Activated CD4-positive, alpha-beta T cell treated with anti-CD3 and anti-CD28 coated beads, Interleukin-2, amount 10 ng/mL, durations not matched to agents 7 days and 5 days (primary cell): ENCODE measurements at regions not wholly inside any gene's neighbourhood (a gene's known extent, or its start where the extent isn't known, plus 50 kb on each side); places are given as distances from the start of the nearest gene placed in this dataset.

Experiments used
- CTCF ChIA-PET: fragments of 350-600 bp; sonication (Branson Sonifier 250); formaldehyde crosslinking; loops from one replicate; lab custom pipeline; 2021; ENCODE audit warnings: antibody characterized with exemption; lab: Charles Lee
- POLR2A ChIA-PET: fragments of 350-600 bp; sonication (Branson Sonifier 250); formaldehyde crosslinking; loops from one replicate; lab custom pipeline; 2021; ENCODE audit warnings: antibody characterized with exemption; lab: Charles Lee
- DNase-seq: peaks from one replicate; pipeline ENCODE4 v3.0.0-alpha.2; 2020
- H3K27ac Mint-ChIP-seq: one replicate; pipeline ENCODE4 v1.8.0; 2021; ENCODE audit warnings: mild to moderate bottlenecking, moderate library complexity, mixed read lengths
- H3K27me3 Mint-ChIP-seq: one replicate; pipeline ENCODE4 v1.8.0; 2021; ENCODE audit warnings: mixed read lengths
- H3K36me3 Mint-ChIP-seq: one replicate; pipeline ENCODE4 v1.8.0; 2021; ENCODE audit warnings: low read depth, mixed read lengths
- H3K4me1 Mint-ChIP-seq: one replicate; pipeline ENCODE4 v1.8.0; 2021; ENCODE audit warnings: mixed read lengths
- H3K4me3 Mint-ChIP-seq: one replicate; pipeline ENCODE4 v1.8.0; 2021; ENCODE audit warnings: mild to moderate bottlenecking, moderate library complexity, mixed read lengths
- H3K9me3 Mint-ChIP-seq: one replicate; pipeline ENCODE4 v1.8.0; 2021; ENCODE audit warnings: mixed read lengths

- Mint-ChIP-seq H3K4me3 (no peak overlapping the region), H3K4me1 (no peaks in the 10 kb centered on the region), H3K36me3 (no peaks in the 10 kb centered on the region), H3K9me3 (no peaks in the 10 kb centered on the region), H3K27ac (no peak overlapping the region), H3K27me3 (no peaks in the 10 kb centered on the region)
- POLR2A ChIA-PET = no interaction called here
- CTCF ChIA-PET = no interaction called here
- no peak for DNase-seq
Measured at GRCh38 chr9:82183181-82183860, 194.7 kb downstream of the SPATA31D1 start.

- ChIA-PET POLR2A (no interaction called here), CTCF (no interaction called here)
- Mint-ChIP-seq H3K4me3 (no peak overlapping the region), H3K27me3 (no peaks in the 10 kb centered on the region), H3K4me1 (no peaks in the 10 kb centered on the region), H3K36me3 (no peaks in the 10 kb centered on the region), H3K9me3 (no peaks in the 10 kb centered on the region), H3K27ac (no peak overlapping the region)
- no peak for DNase-seq
Measured at GRCh38 chr9:82184524-82184923, 196.0 kb downstream of the SPATA31D1 start.

GRCh38 chr9:82188817-82189216 lies 200.2 kb downstream of the SPATA31D1 start:
- no peaks in the 10 kb centered on the region for H3K9me3 Mint-ChIP-seq
- no peak overlapping the region for H3K4me3 Mint-ChIP-seq
- no peaks in the 10 kb centered on the region for H3K27me3 Mint-ChIP-seq
- CTCF ChIA-PET = interaction anchor here (0.7 kb wide), 1 partner anchor 536 kb away, joined by 3 read pairs; no protein-coding TSS in a partner anchor
- no peak for DNase-seq
- H3K27ac Mint-ChIP-seq = no peak overlapping the region
- H3K36me3 Mint-ChIP-seq = no peaks in the 10 kb centered on the region
- H3K4me1 Mint-ChIP-seq = no peaks in the 10 kb centered on the region
- POLR2A ChIA-PET = no interaction called here

GRCh38 chr9:82191082-82191770 lies 202.7 kb downstream of the SPATA31D1 start:
- H3K27ac Mint-ChIP-seq = no peak overlapping the region

GRCh38 chr9:82192211-82192610 lies 203.6 kb downstream of the SPATA31D1 start:
- ChIA-PET CTCF (no interaction called here), POLR2A (no interaction called here)
- no peaks in the 10 kb centered on the region for H3K9me3 Mint-ChIP-seq
- no peaks in the 10 kb centered on the region for H3K27me3 Mint-ChIP-seq
- H3K36me3 Mint-ChIP-seq = no peaks in the 10 kb centered on the region
- H3K4me1 Mint-ChIP-seq = no peaks in the 10 kb centered on the region
- H3K4me3 Mint-ChIP-seq = no peak overlapping the region
- DNase-seq = no peak
- no peak overlapping the region for H3K27ac Mint-ChIP-seq

More at GRCh38 chr9:82191082-82191770, 202.7 kb downstream of the SPATA31D1 start:
- H3K36me3 Mint-ChIP-seq = no peaks in the 10 kb centered on the region
- no peaks in the 10 kb centered on the region for H3K4me1 Mint-ChIP-seq
- ChIA-PET CTCF (no interaction called here), POLR2A (no interaction called here)
- no peak overlapping the region for H3K4me3 Mint-ChIP-seq
- DNase-seq = no peak
- H3K9me3 Mint-ChIP-seq = no peaks in the 10 kb centered on the region
- no peaks in the 10 kb centered on the region for H3K27me3 Mint-ChIP-seq

- Mint-ChIP-seq H3K4me1 (no peaks in the 10 kb centered on the region), H3K4me3 (no peak overlapping the region), H3K9me3 (no peaks in the 10 kb centered on the region), H3K36me3 (no peaks in the 10 kb centered on the region), H3K27me3 (no peaks in the 10 kb centered on the region), H3K27ac (no peak overlapping the region)
- ChIA-PET POLR2A (no interaction called here), CTCF (no interaction called here)
- no peak for DNase-seq
Measured at GRCh38 chr9:82196622-82197441, 208.3 kb downstream of the SPATA31D1 start.

- Mint-ChIP-seq H3K36me3 (no peaks in the 10 kb centered on the region), H3K9me3 (no peaks in the 10 kb centered on the region), H3K4me1 (no peaks in the 10 kb centered on the region), H3K27ac (no peak overlapping the region), H3K4me3 (no peak overlapping the region), H3K27me3 (no peaks in the 10 kb centered on the region)
- no peak for DNase-seq
- ChIA-PET CTCF (interaction anchor here (0.6 to 1.1 kb wide), 2 partner anchors 11 to 1282 kb away, joined by 3 read pairs; no protein-coding TSS in a partner anchor), POLR2A (no interaction called here)
Measured at GRCh38 chr9:82201196-82201595, 212.6 kb downstream of the SPATA31D1 start.

DNA sequence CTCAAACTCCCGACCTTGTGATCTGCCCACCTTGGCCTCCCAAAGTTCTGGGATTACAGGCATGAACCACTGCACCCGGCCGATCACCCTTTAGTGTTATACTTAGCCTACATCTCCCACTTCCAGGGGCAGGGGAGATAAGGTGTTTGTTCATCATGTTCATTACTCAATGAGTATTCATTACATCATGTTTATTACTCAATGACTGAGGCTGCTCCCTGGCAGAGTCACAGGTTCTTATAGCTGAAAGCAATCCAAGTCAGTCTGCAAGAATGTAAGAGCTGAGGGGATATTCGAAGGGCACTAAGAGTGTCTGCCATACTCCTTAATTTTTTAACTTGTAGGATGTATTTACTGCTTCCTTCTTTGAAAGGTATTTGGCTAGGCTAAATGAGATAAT lies 214.2 kb downstream of the SPATA31D1 start:
- H3K36me3 Mint-ChIP-seq = no peaks in the 10 kb centered on the region
- CTCF ChIA-PET = no interaction called here

DNA sequence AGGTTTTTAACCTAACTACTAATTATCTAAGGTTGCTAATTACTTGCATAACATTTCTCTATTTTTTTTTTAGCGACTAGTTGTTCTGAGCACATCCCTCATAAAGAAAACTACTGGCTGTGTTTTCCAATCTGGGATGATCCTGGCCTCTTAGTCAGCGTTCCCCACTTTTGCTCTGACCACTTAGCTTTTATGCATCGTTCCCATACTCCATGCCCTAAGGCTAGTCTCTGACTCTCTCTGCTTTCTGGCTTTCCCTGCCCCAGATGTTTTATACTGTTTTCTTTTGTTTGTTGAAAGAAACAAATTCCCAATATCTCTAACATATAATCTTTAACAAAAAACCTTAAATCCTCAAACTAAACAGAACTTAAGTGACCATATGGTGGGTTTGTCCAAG lies 217.9 kb downstream of the SPATA31D1 start:
- Mint-ChIP-seq H3K4me1 (no peaks in the 10 kb centered on the region), H3K4me3 (no peak overlapping the region), H3K27me3 (no peaks in the 10 kb centered on the region), H3K36me3 (no peaks in the 10 kb centered on the region), H3K9me3 (peaks cover 2% of the 10 kb centered on the region), H3K27ac (no peak overlapping the region)
- DNase-seq = no peak
- ChIA-PET CTCF (no interaction called here), POLR2A (interaction anchor here (0.7 kb wide), 1 partner anchor 451 kb away, joined by 3 read pairs; no protein-coding TSS in a partner anchor)

More for the DNA sequence above, 214.2 kb downstream of the SPATA31D1 start:
- H3K27ac Mint-ChIP-seq = no peak overlapping the region
- no peaks in the 10 kb centered on the region for H3K4me1 Mint-ChIP-seq
- no peak overlapping the region for H3K4me3 Mint-ChIP-seq
- POLR2A ChIA-PET = no interaction called here
- no peaks in the 10 kb centered on the region for H3K9me3 Mint-ChIP-seq
- no peaks in the 10 kb centered on the region for H3K27me3 Mint-ChIP-seq
- DNase-seq = no peak

GRCh38 chr9:82206946-82207345 lies 218.4 kb downstream of the SPATA31D1 start:
- peaks cover 2% of the 10 kb centered on the region for H3K9me3 Mint-ChIP-seq
- DNase-seq = no peak
- H3K4me3 Mint-ChIP-seq = no peak overlapping the region
- CTCF ChIA-PET = no interaction called here
- H3K36me3 Mint-ChIP-seq = no peaks in the 10 kb centered on the region
- no peaks in the 10 kb centered on the region for H3K27me3 Mint-ChIP-seq
- no peak overlapping the region for H3K27ac Mint-ChIP-seq
- POLR2A ChIA-PET = interaction anchor here (0.7 kb wide), 1 partner anchor 451 kb away, joined by 3 read pairs; no protein-coding TSS in a partner anchor
- no peaks in the 10 kb centered on the region for H3K4me1 Mint-ChIP-seq

- no peak for DNase-seq
- Mint-ChIP-seq H3K4me3 (no peak overlapping the region), H3K27ac (no peak overlapping the region), H3K4me1 (no peaks in the 10 kb centered on the region), H3K9me3 (peaks cover 2% of the 10 kb centered on the region), H3K36me3 (no peaks in the 10 kb centered on the region), H3K27me3 (no peaks in the 10 kb centered on the region)
- CTCF ChIA-PET = no interaction called here
- POLR2A ChIA-PET = no interaction called here
Measured at GRCh38 chr9:82208741-82209450, 220.3 kb downstream of the SPATA31D1 start.

DNA sequence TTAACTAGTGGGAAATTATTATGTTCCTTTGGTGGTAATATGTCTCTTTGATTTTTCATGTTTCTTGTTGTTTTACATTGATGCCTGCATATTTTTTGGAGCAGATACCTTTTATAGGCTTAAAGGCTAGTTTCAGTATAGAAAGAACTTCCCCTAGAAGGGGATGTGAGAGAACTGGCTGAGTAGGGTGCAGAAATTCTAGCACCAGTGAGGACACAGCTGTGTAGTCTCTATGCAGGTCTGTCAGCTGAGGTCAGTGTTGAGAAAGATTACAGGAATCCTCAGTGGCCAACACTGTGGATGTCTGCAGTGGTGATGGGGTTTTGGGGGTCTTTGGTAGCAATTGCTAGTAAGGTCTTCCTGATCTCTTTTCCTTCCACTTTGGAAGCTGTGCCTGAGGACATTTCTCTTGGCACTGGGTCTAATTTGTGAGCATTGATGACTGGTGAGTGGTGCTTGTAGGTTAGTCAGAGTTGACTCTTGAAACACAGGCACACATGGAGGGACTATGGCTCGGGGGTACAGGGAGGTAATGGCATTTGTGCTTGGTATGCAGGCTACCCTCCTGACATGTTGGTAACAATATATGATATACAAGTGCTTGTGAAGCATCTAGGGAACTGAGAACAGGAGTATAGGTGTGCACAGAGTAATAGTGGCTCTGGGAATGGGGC lies 221.4 kb downstream of the SPATA31D1 start:
- POLR2A ChIA-PET = no interaction called here
- Mint-ChIP-seq H3K36me3 (no peaks in the 10 kb centered on the region), H3K4me1 (no peaks in the 10 kb centered on the region), H3K27ac (no peak overlapping the region), H3K27me3 (no peaks in the 10 kb centered on the region), H3K9me3 (peaks cover 2% of the 10 kb centered on the region), H3K4me3 (no peak overlapping the region)
- CTCF ChIA-PET = no interaction called here
- DNase-seq = no peak
